NCI-H345 (cell line): ENCODE measurements at regions not wholly inside any gene's neighbourhood (a gene's known extent, or its start where the extent isn't known, plus 50 kb on each side); places are given as distances from the start of the nearest gene placed in this dataset.

Experiments
- DNase-seq: peaks from one replicate; lab custom pipeline; 2025; lab: John Stamatoyannopoulos, UW

- no peak for DNase-seq
Observed at GRCh38 chr1:224846119-224846907, 83.2 kb upstream of the DNAH14 start.

GRCh38 chr1:224850446-224850845, 79.0 kb upstream of the DNAH14 start:
- no peak for DNase-seq

- DNase-seq, result peak; percentile 25
Observed at GRCh38 chr1:224851210-224851847, 78.1 kb upstream of the DNAH14 start.

GRCh38 chr1:224851848-224852261, 77.6 kb upstream of the DNAH14 start:
- DNase-seq, result no peak

- peak; percentile 50 for DNase-seq
Observed at GRCh38 chr1:224852901-224853568, 76.4 kb upstream of the DNAH14 start.

GRCh38 chr1:224856973-224857372, 72.5 kb upstream of the DNAH14 start:
- DNase-seq, result no peak

- no peak for DNase-seq
Observed at GRCh38 chr1:224859651-224860050, 69.8 kb upstream of the DNAH14 start.

GRCh38 chr1:224860488-224861338, 68.8 kb upstream of the DNAH14 start:
- DNase-seq, result no peak

GRCh38 chr1:224861339-224861716, 68.1 kb upstream of the DNAH14 start:
- no peak for DNase-seq

GRCh38 chr1:224863486-224863885, 66.0 kb upstream of the DNAH14 start:
- DNase-seq, result no peak

GRCh38 chr1:224864006-224864405, 65.5 kb upstream of the DNAH14 start:
- DNase-seq, result no peak

- DNase-seq, result no peak
Observed at GRCh38 chr1:224865510-224865909, 64.0 kb upstream of the DNAH14 start.

GRCh38 chr1:224866940-224867339, 62.5 kb upstream of the DNAH14 start:
- DNase-seq, result no peak

GRCh38 chr1:224867715-224868114, 61.8 kb upstream of the DNAH14 start:
- no peak for DNase-seq

GRCh38 chr1:224872832-224873433, 56.5 kb upstream of the DNAH14 start:
- no peak for DNase-seq

- DNase-seq, result no peak
Observed at GRCh38 chr1:224873434-224874369, 55.8 kb upstream of the DNAH14 start.

- no peak for DNase-seq
Observed at GRCh38 chr1:224874775-224875174, 54.7 kb upstream of the DNAH14 start.

- no peak for DNase-seq
Observed at GRCh38 chr1:224879162-224879803, 50.2 kb upstream of the DNAH14 start.
